ENCODE measurements at regions not wholly inside any gene's neighbourhood (a gene's known extent, or its start where the extent isn't known, plus 50 kb on each side); places are given as distances from the start of the nearest gene placed in this dataset.
"Not testable (repeated sequence)": the region's sequence is repeated elsewhere in the genome, so short reads cannot be mapped to it uniquely, and the experiment has no call there.

DNA sequence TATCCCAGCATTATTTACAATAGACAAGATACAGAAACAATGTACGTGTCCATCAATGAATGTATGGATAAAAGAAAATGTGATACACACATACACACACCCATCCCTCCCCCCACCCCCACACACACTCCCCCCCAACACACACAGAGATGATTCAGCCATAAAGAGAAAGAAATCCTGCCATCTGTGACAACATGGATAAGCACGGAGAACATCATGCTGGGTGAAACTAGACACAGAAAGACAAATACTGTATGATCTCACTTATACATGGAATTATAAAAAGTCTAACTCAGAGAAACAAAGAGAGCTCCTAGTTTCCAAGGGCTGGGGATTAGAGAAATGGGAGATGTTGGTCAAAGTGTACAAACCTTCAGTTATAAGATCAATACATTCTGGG is 104.8 kb upstream of the LY86 start:
- no peak for DNase-seq

DNA sequence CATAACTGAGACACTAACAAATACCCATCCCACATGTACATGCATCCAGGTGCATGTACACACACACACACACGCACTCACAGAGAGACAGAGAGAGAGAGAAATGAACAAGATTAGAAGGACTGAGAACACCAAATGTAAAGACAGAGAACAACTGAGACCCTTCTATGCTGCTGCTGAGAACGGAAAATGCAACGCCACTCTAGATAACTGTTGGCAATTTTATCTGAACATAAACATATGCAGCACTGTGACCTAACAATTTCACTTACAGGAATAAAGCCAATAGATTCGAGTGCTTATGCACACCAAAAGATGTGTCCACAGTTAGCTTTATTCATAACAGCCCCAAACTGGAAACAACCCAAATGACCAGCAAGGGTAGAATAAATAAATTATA is 103.8 kb upstream of the LY86 start:
- DNase-seq = no peak

DNA sequence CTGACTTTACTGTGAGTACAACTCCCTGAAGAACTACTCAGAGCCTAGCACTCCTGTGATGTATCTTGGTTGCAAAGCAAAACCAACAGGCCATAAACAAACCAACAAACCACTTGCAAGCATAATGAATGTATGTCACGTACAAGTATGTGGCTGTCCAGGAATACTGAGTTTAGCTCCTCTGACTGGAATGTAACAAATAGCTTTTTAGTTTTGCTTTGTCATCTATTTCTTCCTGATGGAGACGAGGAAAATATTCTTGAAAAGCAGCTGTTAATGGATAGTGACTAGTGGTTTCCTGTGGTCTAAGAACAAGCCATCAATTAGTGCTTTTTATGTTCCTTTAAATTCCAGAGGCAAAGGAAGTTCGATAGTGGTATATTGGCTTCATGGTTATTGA is 101.9 kb upstream of the LY86 start:
- DNase-seq = no peak

GRCh38 chr6:6491761-6492160 is 96.8 kb upstream of the LY86 start:
- DNase-seq = no peak

GRCh38 chr6:6492675-6493074 is 95.8 kb upstream of the LY86 start:
- no peak for DNase-seq

DNA sequence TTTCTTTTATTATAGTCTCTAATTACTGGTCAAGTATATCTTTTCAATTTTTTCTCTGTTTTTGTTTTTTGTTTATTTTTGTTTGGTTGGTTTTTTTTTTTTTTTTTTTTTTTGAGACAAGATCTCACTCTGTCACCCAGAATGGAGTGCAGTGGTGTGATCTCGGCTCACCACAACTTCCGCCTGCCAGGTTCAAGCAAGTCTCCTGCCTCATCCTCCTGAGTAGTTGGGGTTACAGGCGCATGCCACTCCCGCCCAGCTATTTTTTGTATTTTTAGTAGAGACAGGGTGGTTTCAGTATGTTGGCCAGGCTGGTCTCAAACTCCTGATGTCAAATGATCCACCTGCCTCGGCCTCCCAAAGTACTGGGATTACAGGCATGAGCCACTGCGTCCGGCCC is 94.4 kb upstream of the LY86 start:
- not testable (repeated sequence) for DNase-seq

DNA sequence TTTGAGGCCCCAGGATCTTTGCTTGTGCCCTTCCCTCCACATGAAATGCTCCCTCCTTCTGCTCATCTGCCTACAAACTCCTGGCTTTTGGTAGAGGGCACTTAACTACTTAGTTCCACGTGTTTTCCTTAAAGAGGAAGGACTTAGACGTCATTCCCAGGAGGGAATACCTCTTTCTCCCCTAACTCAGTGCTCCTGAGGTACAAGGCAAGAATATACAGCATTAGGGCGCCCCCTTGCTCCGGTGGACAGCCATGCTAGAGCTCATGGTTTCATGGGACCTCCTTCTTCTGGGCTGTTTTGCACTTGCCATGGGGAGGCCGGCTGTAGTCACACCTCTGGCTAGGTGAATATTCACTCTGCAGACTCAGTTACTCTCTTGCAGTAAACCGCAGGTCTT is 93.8 kb upstream of the LY86 start:
- no peak for DNase-seq

GRCh38 chr6:6495851-6496250 is 92.7 kb upstream of the LY86 start:
- DNase-seq = no peak

- DNase-seq = no peak
Observed at GRCh38 chr6:6497541-6497940, 91.0 kb upstream of the LY86 start.

GRCh38 chr6:6497976-6498375 is 90.5 kb upstream of the LY86 start:
- no peak for DNase-seq

GRCh38 chr6:6503191-6503590 is 85.3 kb upstream of the LY86 start:
- no peak for DNase-seq

DNA sequence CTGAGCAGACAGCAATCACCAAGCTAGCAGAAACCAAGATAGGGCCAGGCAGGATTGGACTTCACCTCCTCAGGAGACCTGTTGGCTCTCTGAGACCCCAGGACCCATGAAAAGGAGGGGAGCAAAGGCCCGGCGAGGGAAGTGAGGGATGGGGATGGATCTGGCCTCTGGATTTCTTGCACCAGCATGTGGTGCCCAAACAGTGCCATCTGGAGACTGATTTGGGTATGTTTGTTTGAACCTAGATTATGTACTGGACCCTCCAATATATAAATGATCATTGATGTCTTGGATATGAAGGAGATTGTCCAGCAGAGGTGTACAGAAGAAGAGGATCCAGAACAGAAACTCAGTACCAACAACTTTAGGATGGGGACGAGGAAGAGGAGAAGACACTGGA is 83.4 kb upstream of the LY86 start:
- DNase-seq = no peak

GRCh38 chr6:6508643-6509042 is 79.9 kb upstream of the LY86 start:
- no peak for DNase-seq

GRCh38 chr6:6509284-6509683 is 79.2 kb upstream of the LY86 start:
- no peak for DNase-seq

- no peak for DNase-seq
Observed at GRCh38 chr6:6512711-6513110, 75.8 kb upstream of the LY86 start.

DNA sequence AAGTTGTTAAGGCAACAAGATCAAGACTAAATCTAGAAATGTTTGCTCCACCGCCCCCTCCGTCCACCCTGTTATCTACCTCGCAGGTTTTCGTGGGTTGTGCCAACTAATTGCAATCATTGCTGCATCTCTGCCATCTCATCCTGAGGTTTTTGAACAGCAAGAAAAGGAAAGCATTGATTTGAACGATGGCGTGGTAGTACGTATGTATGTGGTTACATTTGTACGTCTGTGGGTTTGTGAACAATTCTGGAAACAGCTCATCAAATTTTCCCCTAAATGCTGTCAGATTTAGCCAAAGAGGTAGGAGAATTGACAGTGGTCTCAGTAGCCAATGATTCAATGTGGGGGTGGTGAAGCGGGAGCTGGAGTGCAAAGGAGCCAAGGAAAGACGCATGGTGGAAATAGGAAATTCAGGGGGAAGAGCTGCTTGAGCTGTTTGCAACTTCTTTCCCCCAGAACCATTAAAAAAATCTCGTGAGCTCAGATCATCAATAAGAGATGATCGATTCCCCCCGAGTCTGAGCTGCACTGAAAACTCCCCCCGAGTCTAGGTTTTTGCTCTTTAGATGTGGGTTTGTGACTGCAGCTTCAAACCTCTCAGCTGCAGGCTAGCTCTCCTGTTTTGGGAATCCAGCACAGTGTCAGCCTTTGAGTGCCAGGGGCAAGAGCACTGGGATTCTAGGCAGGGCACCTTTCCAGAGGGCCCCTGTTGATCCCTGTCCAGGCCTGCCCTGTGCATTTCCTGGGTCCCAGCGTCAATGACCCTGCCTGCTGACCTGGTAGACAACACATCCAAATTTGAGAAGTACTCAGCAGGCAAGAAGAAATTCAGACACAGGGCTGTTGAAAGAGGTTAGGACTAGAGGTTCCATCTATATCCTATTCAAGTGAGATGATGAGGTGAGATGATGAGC is 72.6 kb upstream of the LY86 start:
- DNase-seq = no peak

GRCh38 chr6:6516666-6517458 is 71.7 kb upstream of the LY86 start:
- no peak for DNase-seq

GRCh38 chr6:6518631-6519427 is 69.7 kb upstream of the LY86 start:
- DNase-seq = no peak

DNA sequence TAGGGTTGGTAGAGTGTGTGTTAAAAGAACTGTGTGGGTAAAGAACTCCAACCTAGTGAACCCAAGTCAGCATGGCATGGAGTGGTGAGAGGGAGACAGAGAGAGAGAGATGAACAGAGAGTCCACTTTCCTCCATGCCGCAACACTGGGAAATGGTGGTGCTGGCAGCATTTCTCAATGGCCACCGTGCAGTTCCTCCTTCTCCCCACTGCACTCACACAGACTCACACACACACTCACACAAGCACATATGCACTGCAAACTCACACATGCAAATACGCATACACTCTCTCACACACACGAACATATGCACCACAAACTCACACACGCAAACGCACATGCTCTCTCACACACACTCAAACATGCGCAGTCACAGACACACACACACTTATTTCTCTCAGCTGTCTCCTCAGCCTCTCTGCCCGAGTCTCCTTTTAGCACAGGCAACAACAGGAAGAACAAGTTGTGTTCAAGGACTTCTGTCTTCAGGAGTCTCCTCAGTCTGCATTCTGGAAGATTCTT is 66.5 kb upstream of the LY86 start:
- DNase-seq = no peak

DNA sequence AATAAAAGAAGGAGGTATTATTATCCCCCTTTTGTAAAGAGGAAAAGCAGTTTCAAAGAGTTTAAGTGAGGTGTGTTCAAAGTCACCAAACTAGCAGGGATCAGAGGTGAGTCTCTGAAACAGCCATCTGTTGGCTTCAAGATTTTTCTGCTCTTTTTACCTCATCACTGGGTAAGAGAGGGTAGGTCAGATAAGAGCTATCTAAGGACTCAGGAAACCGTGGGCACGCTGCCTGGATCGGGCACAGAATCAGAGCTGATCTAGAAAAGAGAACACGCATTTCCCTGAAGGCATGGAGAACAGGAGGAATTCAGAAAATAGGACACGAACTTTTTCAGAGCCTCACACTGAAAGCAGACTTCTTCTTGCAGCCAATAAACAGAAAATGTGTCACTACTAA is 65.8 kb upstream of the LY86 start:
- DNase-seq = no peak

- no peak for DNase-seq
Observed at GRCh38 chr6:6524951-6525350, 63.6 kb upstream of the LY86 start.

- DNase-seq = no peak
Observed at GRCh38 chr6:6525933-6526332, 62.6 kb upstream of the LY86 start.

GRCh38 chr6:6529275-6529674 is 59.2 kb upstream of the LY86 start:
- DNase-seq = no peak

Data from NCI-H2171 treated with DMSO at 0.1 percent for 48 hours (cell line).